Tibial nerve (tissue), 3 donors: ENCODE measurements at regions not wholly inside any gene's neighbourhood (a gene's known extent, or its start where the extent isn't known, plus 50 kb on each side); places are given as distances from the start of the nearest gene placed in this dataset.

ENCODE experiments used
- POLR2A ChIP-seq, 2 donors: fragments of 450-650 bp; IDR thresholded peaks; one replicate each; pipeline ENCODE4 v1.6.1; 2017; ENCODE audit warnings: antibody characterized with exemption in 2 of 2, mild to moderate bottlenecking in 2 of 2, moderate library complexity in 2 of 2
- TF ChIP-seq, protein P1 (sequence below), 5 experiments: fragments of 200-600 bp in 3 of 5; fragments of 450-650 bp in 2 of 5; sonication (generic) in 3 of 5; IDR thresholded peaks; one replicate each; pipeline ENCODE4 v1.5.1; 2016 to 2019; ENCODE audit warnings: antibody characterized with exemption in 5 of 5, mild to moderate bottlenecking in 3 of 5, moderate library complexity in 2 of 5

DNA sequence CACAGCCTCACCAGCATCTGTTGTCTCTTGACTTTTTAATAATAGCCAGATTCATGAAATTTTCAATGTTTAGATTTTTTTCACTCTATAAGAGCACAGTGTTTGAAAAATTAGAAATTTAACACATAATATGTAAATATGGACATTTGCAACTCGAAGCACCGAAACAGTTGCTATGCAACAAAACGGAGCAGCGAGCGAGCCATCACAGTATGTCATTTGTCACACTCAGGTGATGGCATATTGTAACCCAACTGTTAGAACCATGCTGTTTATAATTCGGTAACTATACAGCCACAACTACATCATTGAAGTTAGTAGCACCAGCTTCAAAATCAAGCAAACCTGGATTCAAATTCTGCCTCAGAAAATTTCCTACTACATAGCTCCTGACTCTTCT, 410.8 kb downstream of the NPIPA8 start:
- no peak for TF ChIP-seq POLR2A (IDR thresholded peaks at IDR 0.05)
- TF ChIP-seq, protein P1, sequence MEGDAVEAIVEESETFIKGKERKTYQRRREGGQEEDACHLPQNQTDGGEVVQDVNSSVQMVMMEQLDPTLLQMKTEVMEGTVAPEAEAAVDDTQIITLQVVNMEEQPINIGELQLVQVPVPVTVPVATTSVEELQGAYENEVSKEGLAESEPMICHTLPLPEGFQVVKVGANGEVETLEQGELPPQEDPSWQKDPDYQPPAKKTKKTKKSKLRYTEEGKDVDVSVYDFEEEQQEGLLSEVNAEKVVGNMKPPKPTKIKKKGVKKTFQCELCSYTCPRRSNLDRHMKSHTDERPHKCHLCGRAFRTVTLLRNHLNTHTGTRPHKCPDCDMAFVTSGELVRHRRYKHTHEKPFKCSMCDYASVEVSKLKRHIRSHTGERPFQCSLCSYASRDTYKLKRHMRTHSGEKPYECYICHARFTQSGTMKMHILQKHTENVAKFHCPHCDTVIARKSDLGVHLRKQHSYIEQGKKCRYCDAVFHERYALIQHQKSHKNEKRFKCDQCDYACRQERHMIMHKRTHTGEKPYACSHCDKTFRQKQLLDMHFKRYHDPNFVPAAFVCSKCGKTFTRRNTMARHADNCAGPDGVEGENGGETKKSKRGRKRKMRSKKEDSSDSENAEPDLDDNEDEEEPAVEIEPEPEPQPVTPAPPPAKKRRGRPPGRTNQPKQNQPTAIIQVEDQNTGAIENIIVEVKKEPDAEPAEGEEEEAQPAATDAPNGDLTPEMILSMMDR (IDR thresholded peaks at IDR 0.05): no peak
